Forelimb muscle (tissue), 1 donor: ENCODE measurements at regions not wholly inside any gene's neighbourhood (a gene's known extent, or its start where the extent isn't known, plus 50 kb on each side); places are given as distances from the start of the nearest gene placed in this dataset.
"Not testable (repeated sequence)": the region's sequence is repeated elsewhere in the genome, so short reads cannot be mapped to it uniquely, and the experiment has no call there.

Source experiments
- DNase-seq: peaks from one replicate; pipeline ENCODE4 v3.0.0-alpha.2; 2013; ENCODE audit warnings: low read depth

- DNase-seq, result no peak
These were observed 366.6 kb downstream of the EMP1 start for GRCh38 chr12:13562915-13563742.

- no peak for DNase-seq
These were observed 365.4 kb downstream of the EMP1 start for GRCh38 chr12:13561923-13562322.

- no peak for DNase-seq
These were observed 362.9 kb downstream of the EMP1 start for GRCh38 chr12:13559318-13559978.

GRCh38 chr12:13552830-13553229 lies 356.3 kb downstream of the EMP1 start:
- no peak for DNase-seq

- DNase-seq, result no peak
These were observed 350.8 kb downstream of the EMP1 start for GRCh38 chr12:13547283-13547682.

- no peak for DNase-seq
These were observed 349.7 kb downstream of the EMP1 start for GRCh38 chr12:13546231-13546630.

- DNase-seq, result no peak
These were observed 342.5 kb downstream of the EMP1 start for GRCh38 chr12:13539051-13539450.

- DNase-seq, result no peak
These were observed 341.6 kb downstream of the EMP1 start for GRCh38 chr12:13538136-13538535.

GRCh38 chr12:13537623-13538022 lies 341.1 kb downstream of the EMP1 start:
- no peak for DNase-seq

GRCh38 chr12:13536219-13536910 lies 339.8 kb downstream of the EMP1 start:
- no peak for DNase-seq

GRCh38 chr12:13534645-13535398 lies 338.3 kb downstream of the EMP1 start:
- peak; percentile 11 for DNase-seq

- DNase-seq, result no peak
These were observed 337.7 kb downstream of the EMP1 start for GRCh38 chr12:13534242-13534641.

GRCh38 chr12:13530966-13531365 lies 334.4 kb downstream of the EMP1 start:
- no peak for DNase-seq

GRCh38 chr12:13526185-13526921 lies 329.8 kb downstream of the EMP1 start:
- not testable (repeated sequence) for DNase-seq

GRCh38 chr12:13523536-13524307 lies 327.2 kb downstream of the EMP1 start:
- no peak for DNase-seq

- DNase-seq, result not testable (repeated sequence)
These were observed 321.5 kb downstream of the EMP1 start for GRCh38 chr12:13518034-13518433.

- no peak for DNase-seq
These were observed 313.2 kb downstream of the EMP1 start for GRCh38 chr12:13509740-13510139.

- no peak for DNase-seq
These were observed 309.1 kb downstream of the EMP1 start for GRCh38 chr12:13505636-13506035.

- no peak for DNase-seq
These were observed 308.7 kb downstream of the EMP1 start for GRCh38 chr12:13505224-13505623.

- no peak for DNase-seq
These were observed 308.2 kb downstream of the EMP1 start for GRCh38 chr12:13504736-13505135.
